ENCODE measurements at regions not wholly inside any gene's neighbourhood (a gene's known extent, or its start where the extent isn't known, plus 50 kb on each side); places are given as distances from the start of the nearest gene placed in this dataset.

GRCh38 chr6:163641706-163642105, 227.2 kb downstream of the QKI start (continued):
- TF ChIP-seq TEAD3 (CRISPR knock-in tag; optimal IDR thresholded peaks at IDR 0.05; ENCODE audit: borderline replicate concordance) (no peak), RARA (CRISPR knock-in tag; IDR thresholded peaks at IDR 0.05) (no peak), RAD21 (CRISPR knock-in tag; IDR thresholded peaks at IDR 0.05) (no peak)

GRCh38 chr6:163640641-163641040, 226.1 kb downstream of the QKI start:
- peaks cover 0 to 20% of the 10 kb centered on the region in 2 experiments; a peak in 1 of 5 replicates for H3K27me3 ChIP-seq (ENCODE audit: control insufficient read depth in 1 of 2, insufficient read depth in 2 of 2, low read length in 2 of 2)
- WGBS (ENCODE audit: low lambda C conversion rate) = 58% methylated on average over 21 of the region's 21 CpGs
- no peak overlapping the region for H3K27ac ChIP-seq (ENCODE audit: extremely low read length, insufficient read depth, low read length)

More at GRCh38 chr6:163640641-163641040, 226.1 kb downstream of the QKI start:
- ChIA-PET POLR2A (no interaction called here), CTCF (ENCODE audit: low intra/inter-chr PET ratio, low total read pairs) (no interaction called here)
- in situ Hi-C loops (cut with HindIII; ENCODE audit: extremely low pct_ligation_motif_present, low pct_unique_long_range_greater_than_20kb) (no loop called here), intact Hi-C loops (cut with micrococcal nuclease; ENCODE audit: unreplicated experiment) (no loop called here)
- no peak overlapping the region for H2AFZ ChIP-seq (ENCODE audit: low read length)
- DNase-seq (ENCODE audit: low spot score) (no peak), FAIRE-seq (no peak), ATAC-seq (no peak)
- no peaks in the 10 kb centered on the region for H3K36me3 ChIP-seq (replicated peaks in 1 of 2; ENCODE audit: control insufficient read depth in 1 of 2, insufficient read depth in 2 of 2, low read length in 2 of 2)
- H3K9me3 ChIP-seq (ENCODE audit: low read length) = no peaks in the 10 kb centered on the region
- no peak overlapping the region for H3K9ac ChIP-seq (ENCODE audit: insufficient read depth, low read depth, low read length)
- H3K79me2 ChIP-seq (ENCODE audit: insufficient read depth, low read length) = no peaks in the 10 kb centered on the region
- TF ChIP-seq ZNF142 (CRISPR knock-in tag; IDR thresholded peaks at IDR 0.05) (no peak), HHEX (CRISPR knock-in tag; IDR thresholded peaks at IDR 0.05) (no peak), ARNTL (CRISPR knock-in tag; IDR thresholded peaks at IDR 0.05) (no peak), ESRRA (CRISPR knock-in tag; IDR thresholded peaks at IDR 0.05; ENCODE audit: low read depth) (no peak), RCOR2 (CRISPR knock-in tag; IDR thresholded peaks at IDR 0.05) (no peak), CREBL2 (CRISPR knock-in tag; IDR thresholded peaks at IDR 0.05; ENCODE audit: borderline replicate concordance) (no peak), GZF1 (CRISPR knock-in tag; IDR thresholded peaks at IDR 0.05) (no peak), TAF1 (CRISPR knock-in tag; IDR thresholded peaks at IDR 0.05) (no peak), ZNF205 (CRISPR knock-in tag; IDR thresholded peaks at IDR 0.05) (no peak), ERF (CRISPR knock-in tag; IDR thresholded peaks at IDR 0.05) (no peak), ZNF549 (CRISPR knock-in tag; IDR thresholded peaks at IDR 0.05) (no peak)
- BruUV-seq (replicated peaks) = no TSS peak
- no peak overlapping the region for H3K4me2 ChIP-seq (ENCODE audit: low read depth, low read length)
- H4K20me1 ChIP-seq (ENCODE audit: insufficient read depth, low read length) = no peaks in the 10 kb centered on the region
- no peaks in the 10 kb centered on the region for H3K4me1 ChIP-seq (ENCODE audit: insufficient read depth, low read length)
- no peak overlapping the region for H3K4me3 ChIP-seq (replicated peaks in 1 of 3; ENCODE audit: insufficient read depth in 1 of 3, low read depth in 2 of 3, low read length in 3 of 3)

Data from HepG2 (cell line).